Fibroblast of lung (primary cell): ENCODE measurements at regions not wholly inside any gene's neighbourhood (a gene's known extent, or its start where the extent isn't known, plus 50 kb on each side); places are given as distances from the start of the nearest gene placed in this dataset.

Experiments
- EZH2 ChIP-seq: IDR thresholded peaks from 2 replicates; pipeline ENCODE4 v1.5.1; 2012; ENCODE audit warnings: low read length, control low read depth, mild to moderate bottlenecking; ENCODE audit errors: missing control alignments
- TF ChIP-seq, protein P1 (sequence below), 2 donors: IDR thresholded peaks in 1 of 2; conservative IDR thresholded peaks in 1 of 2; 1 replicate in 1 of 2; 2 replicates in 1 of 2; pipeline ENCODE4 v1.5.1; 2011 to 2012; ENCODE audit warnings: low read length in 2 of 2, control low read depth in 1 of 2, inconsistent platforms in 1 of 2, low read depth in 1 of 2, mild to moderate bottlenecking in 1 of 2

DNA sequence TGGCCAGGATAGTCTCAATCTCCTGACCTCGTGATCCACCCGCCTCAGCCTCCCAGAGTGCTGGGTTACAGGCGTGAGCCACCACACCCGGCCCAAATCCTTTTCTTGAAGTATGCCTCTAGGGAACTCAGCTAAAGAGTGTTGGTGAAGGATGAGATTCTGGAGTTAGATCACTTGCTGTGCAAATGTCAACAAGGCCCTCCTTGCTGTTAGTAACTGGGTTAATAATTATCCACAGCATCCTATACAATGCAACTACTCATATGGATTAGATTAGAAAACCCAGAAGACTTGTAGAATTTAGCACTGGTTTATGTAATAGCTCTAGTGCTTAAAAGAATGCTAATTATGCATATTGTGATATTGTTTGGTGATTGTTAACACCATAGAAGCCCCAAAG is 310.8 kb upstream of the TFPI start:
- TF ChIP-seq, protein P1, sequence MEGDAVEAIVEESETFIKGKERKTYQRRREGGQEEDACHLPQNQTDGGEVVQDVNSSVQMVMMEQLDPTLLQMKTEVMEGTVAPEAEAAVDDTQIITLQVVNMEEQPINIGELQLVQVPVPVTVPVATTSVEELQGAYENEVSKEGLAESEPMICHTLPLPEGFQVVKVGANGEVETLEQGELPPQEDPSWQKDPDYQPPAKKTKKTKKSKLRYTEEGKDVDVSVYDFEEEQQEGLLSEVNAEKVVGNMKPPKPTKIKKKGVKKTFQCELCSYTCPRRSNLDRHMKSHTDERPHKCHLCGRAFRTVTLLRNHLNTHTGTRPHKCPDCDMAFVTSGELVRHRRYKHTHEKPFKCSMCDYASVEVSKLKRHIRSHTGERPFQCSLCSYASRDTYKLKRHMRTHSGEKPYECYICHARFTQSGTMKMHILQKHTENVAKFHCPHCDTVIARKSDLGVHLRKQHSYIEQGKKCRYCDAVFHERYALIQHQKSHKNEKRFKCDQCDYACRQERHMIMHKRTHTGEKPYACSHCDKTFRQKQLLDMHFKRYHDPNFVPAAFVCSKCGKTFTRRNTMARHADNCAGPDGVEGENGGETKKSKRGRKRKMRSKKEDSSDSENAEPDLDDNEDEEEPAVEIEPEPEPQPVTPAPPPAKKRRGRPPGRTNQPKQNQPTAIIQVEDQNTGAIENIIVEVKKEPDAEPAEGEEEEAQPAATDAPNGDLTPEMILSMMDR (conservative IDR thresholded peaks at IDR 0.05 in 1 of 2, IDR thresholded peaks at IDR 0.05 in 1 of 2; ENCODE audit: low read depth in 1 of 2, low read length in 2 of 2): no peak
- no peak for TF ChIP-seq EZH2
